ENCODE measurements at regions not wholly inside any gene's neighbourhood (a gene's known extent, or its start where the extent isn't known, plus 50 kb on each side); places are given as distances from the start of the nearest gene placed in this dataset.

GRCh38 chr4:126354784-126355183 lies 1040.0 kb downstream of the FAT4 start:
- TF ChIP-seq POLR2AphosphoS5 (IDR thresholded peaks at IDR 0.05; ENCODE audit: low read length): no peak
- TF ChIP-seq, protein P1, sequence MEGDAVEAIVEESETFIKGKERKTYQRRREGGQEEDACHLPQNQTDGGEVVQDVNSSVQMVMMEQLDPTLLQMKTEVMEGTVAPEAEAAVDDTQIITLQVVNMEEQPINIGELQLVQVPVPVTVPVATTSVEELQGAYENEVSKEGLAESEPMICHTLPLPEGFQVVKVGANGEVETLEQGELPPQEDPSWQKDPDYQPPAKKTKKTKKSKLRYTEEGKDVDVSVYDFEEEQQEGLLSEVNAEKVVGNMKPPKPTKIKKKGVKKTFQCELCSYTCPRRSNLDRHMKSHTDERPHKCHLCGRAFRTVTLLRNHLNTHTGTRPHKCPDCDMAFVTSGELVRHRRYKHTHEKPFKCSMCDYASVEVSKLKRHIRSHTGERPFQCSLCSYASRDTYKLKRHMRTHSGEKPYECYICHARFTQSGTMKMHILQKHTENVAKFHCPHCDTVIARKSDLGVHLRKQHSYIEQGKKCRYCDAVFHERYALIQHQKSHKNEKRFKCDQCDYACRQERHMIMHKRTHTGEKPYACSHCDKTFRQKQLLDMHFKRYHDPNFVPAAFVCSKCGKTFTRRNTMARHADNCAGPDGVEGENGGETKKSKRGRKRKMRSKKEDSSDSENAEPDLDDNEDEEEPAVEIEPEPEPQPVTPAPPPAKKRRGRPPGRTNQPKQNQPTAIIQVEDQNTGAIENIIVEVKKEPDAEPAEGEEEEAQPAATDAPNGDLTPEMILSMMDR (IDR thresholded peaks at IDR 0.05 in 2 of 3, conservative IDR thresholded peaks at IDR 0.05 in 1 of 3; ENCODE audit: control insufficient read depth in 2 of 3, extremely low read depth in 1 of 3, insufficient read depth in 1 of 3, low read depth in 3 of 3, low read length in 3 of 3): no peak
- no peak for TF ChIP-seq EGR1 (IDR thresholded peaks at IDR 0.05; ENCODE audit: borderline replicate concordance in 1 of 2, low read depth in 2 of 2, low read length in 2 of 2)
- TF ChIP-seq, protein P2, sequence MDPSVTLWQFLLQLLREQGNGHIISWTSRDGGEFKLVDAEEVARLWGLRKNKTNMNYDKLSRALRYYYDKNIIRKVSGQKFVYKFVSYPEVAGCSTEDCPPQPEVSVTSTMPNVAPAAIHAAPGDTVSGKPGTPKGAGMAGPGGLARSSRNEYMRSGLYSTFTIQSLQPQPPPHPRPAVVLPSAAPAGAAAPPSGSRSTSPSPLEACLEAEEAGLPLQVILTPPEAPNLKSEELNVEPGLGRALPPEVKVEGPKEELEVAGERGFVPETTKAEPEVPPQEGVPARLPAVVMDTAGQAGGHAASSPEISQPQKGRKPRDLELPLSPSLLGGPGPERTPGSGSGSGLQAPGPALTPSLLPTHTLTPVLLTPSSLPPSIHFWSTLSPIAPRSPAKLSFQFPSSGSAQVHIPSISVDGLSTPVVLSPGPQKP (IDR thresholded peaks at IDR 0.05; ENCODE audit: low read depth, low read length): no peak
- TF ChIP-seq YY1 (IDR thresholded peaks at IDR 0.05; ENCODE audit: low read depth, low read length): no peak
- no peak for TF ChIP-seq NFIC (IDR thresholded peaks at IDR 0.05; ENCODE audit: low read depth, low read length)
- no peak for TF ChIP-seq SUZ12 (IDR thresholded peaks at IDR 0.05; ENCODE audit: unreplicated experiment)
- TF ChIP-seq TAF1 (IDR thresholded peaks at IDR 0.05; ENCODE audit: borderline replicate concordance, low read depth, low read length): no peak
- no peak for TF ChIP-seq CUX1 (IDR thresholded peaks at IDR 0.05; ENCODE audit: insufficient replicate concordance, low read depth, low read length)
- no peak for TF ChIP-seq ZZZ3 (IDR thresholded peaks at IDR 0.05; ENCODE audit: control insufficient read depth, insufficient read length, low read depth)
- no peak for TF ChIP-seq POLR2A (IDR thresholded peaks at IDR 0.05; ENCODE audit: low read depth, low read length)
- TF ChIP-seq BHLHE40 (IDR thresholded peaks at IDR 0.05; ENCODE audit: borderline replicate concordance in 1 of 2, low read depth in 2 of 2, low read length in 1 of 2): no peak
- no peak for TF ChIP-seq RAD51 (IDR thresholded peaks at IDR 0.05)
